GM19438 (cell line): ENCODE measurements at regions not wholly inside any gene's neighbourhood (a gene's known extent, or its start where the extent isn't known, plus 50 kb on each side); places are given as distances from the start of the nearest gene placed in this dataset.

Experiments
- ATAC-seq: cut with Tn5 transposase; IDR thresholded peaks from one replicate; pipeline ENCODE4 v1.9.1; 2021; ENCODE audit warnings: low read depth; ENCODE audit not compliant: unreplicated experiment

- no peak for ATAC-seq
Measured at GRCh38 chr6:169831450-169832246, 80.2 kb downstream of the ERMARD start.
